Fibroblast of skin of back (primary cell): ENCODE measurements at regions not wholly inside any gene's neighbourhood (a gene's known extent, or its start where the extent isn't known, plus 50 kb on each side); places are given as distances from the start of the nearest gene placed in this dataset.
A peak's percentile ranks its signal among the peaks of the same experiment; 100 is the strongest.

ENCODE experiments used
- DNase-seq: peaks from one replicate; pipeline ENCODE4 v3.0.0-alpha.2; 2013

DNA sequence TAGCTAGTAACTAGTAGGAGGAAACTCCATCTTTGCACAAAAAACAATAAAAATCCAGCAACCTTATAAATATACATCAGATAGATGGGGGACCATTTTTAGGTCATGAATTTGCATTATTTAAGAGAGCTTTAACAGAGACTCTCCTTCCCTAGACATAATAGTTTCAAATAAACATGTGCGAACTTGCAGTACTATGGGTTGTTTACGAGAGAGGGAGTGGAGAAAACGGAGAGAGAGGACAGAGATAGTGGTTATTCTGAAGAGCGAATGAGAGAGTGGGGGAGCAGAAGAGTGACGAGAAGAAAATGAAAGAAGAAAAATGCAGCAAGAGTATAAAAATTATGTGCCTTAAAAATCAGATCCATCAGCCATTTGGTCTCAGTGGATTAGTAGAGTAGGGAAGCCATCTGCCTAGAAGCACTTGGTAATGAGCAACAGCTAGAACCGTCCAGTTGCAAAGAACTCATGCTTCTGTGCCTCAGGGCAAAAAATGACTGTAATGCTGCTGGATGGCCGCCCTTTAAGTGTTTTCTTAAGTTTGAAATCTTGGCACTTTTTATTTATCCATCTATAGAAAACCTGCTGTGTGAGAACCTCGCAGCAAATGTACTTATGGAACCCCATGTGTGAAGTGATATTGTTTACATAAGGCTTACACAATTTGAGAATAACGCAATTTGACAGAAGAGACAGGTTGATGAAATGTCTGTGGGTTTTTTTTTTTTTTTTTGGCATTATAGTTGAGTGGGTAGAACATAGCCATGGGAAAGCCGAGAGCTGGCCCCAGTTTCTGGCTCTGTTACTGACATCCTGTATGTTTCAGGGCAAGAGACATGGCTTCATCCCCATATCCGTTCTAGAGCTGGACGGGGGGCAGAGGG, 95.6 kb upstream of the ZNF608 start:
- DNase-seq, result peak; percentile 32

DNA sequence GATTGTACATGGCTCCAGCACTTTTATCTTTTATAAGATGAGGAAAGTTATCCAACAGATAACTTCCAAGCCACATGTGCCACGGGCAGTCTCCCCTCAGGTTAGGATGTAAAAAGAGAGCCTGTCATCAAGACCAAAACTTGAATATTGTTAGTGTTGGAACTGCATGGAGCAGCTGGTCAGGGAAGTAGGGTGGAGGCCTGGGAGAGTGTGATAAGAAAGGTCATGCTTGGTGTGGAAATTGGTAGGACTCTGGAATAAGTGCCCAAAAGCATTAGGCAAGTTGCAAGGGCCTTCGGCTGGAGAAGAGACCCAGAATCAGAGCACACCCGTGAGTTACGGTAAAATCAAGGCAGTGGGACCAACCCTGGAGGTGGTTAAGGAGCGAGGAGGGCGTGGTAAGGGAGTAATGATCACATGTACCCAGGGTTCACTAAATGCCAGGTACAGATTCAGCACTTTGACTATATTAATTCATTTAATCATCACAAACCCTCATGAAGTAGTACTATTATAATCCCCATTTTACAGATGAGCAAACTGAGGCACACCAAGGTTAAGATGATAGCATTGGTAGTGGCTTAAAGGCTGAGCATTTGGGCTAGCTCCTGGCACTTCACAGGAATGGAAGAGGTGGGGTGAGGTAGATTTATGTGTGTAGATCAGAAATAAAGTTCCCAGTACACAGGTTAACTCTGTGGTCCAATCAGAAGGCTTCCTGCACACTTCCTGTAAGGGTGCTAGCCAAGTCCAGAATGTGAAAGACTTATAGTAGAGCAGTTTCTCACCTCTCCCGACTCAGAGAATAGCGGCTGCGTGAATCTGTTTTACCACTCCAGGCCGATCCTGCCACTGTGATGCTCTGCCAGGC, 96.5 kb upstream of the ZNF608 start:
- DNase-seq, result no peak

DNA sequence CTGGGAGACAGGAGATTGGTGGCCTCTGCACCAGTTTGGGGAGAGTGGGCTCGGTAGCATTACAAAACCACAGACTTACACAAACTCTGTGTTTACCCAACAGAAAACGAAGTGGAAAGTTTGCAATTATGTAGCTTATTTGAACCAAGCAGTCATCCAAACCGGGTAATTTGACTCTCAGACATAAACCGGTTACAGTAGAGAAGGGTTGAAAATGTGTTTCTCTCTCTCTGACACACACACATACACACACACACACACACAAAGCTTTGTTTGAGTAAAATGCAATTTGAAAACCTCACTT, 97.1 kb upstream of the ZNF608 start:
- DNase-seq, result no peak

DNA sequence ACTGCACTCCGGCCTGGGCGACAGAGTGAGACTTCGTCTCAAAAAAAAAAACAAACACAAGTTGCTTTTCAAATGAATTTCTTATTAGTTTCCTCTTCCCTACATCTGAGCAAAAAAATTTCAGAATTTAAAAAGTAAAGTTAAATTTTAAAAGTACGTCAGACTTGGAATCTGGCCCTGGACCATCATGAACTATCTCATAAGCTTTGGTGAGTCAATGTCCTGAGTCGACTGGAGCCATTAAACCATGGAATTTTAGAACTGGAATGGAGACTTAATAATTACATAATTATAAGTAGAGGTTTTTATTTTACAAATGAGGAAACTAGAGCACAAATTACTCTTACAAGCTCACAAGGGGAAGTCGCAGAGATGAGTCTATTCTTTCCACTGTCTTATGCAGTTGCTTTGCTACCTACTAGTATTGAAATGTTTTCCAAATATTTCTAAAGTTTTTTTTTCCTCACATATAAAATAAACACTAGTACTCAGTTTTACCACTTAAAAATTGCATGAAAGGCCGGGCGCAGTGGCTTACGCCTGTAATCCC, 98.0 kb upstream of the ZNF608 start:
- no peak for DNase-seq

DNA sequence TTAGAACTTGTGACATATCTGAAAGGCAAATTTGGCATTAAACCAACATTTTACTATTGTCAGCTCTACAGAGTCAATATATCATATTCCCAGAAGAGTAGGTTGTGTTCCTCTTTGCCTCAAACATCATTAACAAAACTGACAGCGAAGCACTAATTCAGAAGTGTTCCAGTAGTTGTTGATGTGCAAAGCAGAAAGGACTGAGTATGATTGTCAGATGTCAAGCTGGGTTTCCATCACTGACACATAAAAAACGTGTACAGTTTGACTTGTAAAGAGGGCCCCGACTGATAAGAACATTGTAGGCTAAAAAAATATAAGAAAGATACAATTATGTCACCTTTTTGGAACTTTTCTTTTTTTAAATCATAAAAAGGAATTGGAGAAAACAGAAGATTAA, 101.5 kb upstream of the ZNF608 start:
- no peak for DNase-seq

DNA sequence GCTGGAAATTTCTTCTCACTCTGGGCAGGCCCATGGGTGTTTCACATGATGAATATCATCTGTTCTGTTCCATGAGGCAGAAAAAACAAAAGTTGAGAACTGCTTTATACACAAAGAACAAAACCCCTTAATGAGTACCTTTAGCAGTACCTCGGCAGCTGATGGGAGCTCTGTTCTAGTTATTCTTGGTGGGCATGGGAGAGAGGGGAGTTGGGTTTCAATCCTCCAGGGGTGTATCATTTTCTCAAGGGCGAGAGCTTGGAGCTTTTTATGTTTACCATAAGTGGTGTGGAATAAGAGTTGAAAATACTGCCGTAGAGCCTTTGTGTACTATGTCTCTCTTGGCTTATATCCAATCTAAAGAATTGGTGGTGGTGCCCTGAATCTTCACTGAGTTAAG, 103.3 kb upstream of the ZNF608 start:
- no peak for DNase-seq

DNA sequence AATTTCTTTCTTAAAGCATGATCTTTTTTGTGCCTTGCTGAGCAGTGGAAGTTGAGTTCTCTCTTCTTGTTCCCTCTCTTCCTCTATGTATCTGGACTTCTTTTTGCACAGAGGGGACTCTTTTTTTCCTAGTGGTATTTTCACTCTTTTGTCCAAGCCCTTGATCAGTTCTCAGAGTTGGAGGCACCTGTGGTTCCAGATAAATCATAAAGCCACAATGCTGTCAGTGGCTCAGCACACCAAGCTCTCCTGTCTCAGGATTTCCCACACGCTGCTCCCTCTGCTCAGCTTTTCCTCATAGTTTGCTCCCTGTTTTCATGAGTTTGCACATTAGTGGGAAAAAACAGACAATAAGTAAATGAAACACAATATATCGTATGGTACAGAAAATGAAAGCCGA, 110.3 kb upstream of the ZNF608 start:
- DNase-seq, result no peak

DNA sequence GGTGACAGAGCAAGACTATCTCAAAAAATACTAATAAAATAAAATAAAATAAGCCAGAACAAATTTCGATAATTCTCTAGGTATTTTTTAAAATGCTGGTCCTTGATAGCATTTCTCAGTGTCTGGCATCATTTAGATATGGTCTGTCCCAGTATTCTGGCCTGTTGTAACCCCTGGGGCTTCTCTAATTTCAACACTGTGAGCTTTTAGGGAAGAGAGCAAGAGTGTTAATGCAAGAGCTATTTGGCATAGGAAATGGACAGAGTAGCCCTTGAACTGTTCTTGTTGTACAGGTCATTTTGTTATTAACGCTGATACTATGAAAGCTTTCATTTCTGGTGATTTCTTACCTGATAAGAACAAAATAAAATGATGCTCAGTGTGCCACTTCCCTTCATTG, 112.2 kb upstream of the ZNF608 start:
- no peak for DNase-seq

DNA sequence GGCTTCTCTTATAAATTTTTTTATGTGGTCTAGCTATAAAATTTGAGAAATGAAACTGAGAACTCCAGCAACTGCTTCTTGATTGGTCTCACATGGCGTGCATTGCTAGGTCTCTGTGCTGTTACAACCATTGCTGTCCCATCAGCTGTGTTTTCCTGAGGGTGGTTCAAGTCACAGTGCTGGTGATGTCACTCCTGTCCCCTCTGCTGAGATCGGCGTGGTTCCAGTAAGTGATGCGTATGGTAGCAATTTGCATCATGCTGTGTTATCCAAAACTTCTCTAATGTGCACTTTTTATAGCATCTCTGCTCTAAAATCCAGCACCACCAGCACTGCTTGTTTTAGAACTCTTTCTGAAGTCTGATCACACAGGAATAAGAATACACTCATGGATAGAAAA, 112.6 kb upstream of the ZNF608 start:
- peak; percentile 52 for DNase-seq

DNA sequence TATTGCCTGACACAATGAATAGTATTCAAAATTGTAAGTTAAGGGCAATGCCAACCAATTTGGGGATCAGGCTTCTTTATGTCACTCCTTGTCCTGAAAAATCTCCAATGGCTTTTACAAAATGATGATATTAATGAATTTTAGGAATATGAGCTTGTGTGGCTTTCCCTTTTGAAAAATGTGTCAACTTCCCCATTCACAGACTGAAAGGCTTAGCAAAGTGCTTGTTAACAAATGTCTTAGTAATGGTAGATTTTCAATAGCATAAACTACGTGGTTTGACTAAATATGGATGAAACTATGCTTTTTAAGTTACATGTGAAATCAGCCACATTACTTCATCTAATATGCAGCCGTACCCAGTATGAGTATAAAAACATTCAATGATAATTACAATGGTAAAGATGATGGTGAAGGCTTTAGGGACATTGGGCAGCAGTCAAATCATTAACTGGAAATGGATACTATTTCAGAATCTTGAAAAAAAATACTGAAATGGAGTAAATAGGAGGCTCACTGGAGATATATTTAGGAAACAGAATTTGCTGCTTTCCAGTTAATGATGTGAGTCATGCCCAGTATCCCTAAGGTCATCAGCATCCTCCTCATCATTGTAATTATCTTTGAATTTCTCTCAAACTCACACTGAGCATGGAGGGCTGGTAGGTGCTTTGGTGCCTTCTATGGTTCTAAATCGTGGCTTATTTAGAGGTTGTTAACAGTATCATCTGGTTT, 113.3 kb upstream of the ZNF608 start:
- no peak for DNase-seq

DNA sequence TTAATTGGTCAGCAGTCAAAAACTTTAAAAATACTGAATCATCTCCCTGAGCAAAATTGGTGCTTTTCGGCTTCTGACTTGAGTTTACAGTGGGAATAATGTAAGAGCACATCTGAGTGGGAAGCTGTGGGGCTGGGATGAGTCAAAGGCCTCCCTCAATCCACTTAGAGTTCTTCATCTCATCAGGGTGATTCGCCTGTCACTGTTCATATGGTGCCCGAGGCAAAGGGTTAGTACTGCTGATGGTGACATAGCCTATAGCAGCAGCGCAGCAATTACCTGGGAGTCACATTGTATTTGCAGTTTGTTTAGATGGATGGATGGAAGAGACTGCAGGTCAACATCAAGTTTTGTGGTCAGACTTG, 113.8 kb upstream of the ZNF608 start:
- DNase-seq, result peak; percentile 9

DNA sequence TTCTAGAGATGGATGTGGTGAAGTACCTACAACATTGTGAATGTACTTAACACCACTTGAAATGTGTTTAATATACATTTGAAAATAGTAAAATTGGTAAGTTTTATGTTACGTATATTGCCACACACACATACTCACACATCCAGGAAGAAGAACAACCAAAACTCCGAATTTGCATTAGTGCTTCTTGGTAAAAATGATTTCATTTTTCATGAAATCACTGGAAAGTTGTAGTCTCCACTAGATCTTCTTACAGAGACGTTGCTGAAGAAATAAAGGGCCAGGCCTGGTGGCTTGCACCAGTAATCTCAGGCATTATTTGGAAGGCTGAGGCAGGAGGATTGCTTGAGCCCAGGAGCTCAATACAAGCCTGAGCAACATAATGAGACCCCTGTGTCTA, 118.6 kb upstream of the ZNF608 start:
- DNase-seq, result no peak

DNA sequence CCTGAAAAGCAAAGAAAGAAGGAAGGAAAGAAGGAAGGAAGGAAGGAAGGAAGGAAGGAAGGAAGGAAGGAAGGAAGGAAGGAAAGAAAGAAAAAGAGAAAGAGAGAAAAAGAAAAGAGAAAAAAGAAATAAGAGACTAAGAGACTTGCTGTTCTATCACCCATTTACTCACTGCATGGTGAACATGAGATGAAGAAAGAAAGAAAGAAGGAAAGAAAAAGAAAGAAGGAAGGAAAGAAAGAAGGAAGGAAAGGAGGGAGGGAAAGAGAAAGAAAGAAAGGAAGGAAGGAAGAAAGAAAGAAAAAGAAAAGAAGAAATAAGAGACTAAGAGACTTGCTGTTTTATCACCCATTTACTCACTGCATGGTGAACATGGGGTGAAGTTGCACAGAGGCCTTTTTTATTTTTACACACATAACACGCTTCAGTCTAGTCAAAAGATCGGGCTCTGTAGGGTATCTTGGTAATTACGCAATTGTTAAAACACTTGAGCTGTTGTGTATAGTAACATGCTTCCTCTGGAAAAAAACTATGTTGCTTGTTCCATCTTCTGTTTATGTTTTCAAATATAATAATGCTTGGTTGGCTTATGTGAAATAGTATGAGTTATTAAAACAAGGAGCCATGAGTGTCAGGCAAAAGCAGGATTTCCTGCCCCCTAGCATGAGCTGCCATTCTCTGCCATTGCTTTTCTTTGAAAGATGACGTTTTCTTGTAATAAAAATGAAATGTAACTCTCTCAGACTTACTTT, 119.3 kb upstream of the ZNF608 start:
- DNase-seq, result peak; percentile 3

DNA sequence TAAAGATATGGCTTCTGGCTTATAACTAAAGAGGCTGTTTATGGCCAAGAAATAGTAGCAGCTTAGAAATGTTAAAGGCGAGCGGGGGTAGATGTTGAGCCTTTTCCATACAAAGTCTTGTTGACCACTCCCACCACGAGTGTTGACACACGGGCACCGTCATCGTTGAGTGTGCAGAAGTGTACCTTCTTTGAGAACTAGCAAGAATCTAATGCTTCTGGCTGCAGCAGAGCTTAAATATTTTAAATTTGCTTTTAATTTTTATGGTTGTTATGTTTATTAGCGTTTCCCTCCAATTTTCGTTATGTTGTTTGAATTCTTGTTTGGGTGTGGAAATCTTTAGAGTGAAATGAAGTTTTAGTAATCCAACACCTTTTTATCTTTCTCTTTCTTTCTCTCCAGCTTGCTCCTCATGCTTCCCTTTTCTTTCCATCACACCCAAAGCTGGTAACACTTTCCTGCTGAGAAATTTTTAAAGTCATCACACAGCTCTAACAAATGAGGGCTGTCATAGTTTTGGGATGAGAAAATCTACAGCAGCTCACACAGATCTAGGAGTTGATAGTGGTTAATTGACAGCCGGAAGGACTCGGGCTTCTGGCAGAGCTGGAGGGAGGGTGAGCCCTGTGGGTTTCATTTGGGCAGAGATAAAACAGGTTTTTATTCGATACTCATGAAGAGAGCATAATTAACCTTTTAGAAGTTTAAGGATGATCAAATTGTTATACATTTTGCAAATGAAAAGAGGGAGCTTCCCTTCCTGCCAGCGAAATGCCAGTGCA, 120.1 kb upstream of the ZNF608 start:
- DNase-seq, result peak; percentile 71

DNA sequence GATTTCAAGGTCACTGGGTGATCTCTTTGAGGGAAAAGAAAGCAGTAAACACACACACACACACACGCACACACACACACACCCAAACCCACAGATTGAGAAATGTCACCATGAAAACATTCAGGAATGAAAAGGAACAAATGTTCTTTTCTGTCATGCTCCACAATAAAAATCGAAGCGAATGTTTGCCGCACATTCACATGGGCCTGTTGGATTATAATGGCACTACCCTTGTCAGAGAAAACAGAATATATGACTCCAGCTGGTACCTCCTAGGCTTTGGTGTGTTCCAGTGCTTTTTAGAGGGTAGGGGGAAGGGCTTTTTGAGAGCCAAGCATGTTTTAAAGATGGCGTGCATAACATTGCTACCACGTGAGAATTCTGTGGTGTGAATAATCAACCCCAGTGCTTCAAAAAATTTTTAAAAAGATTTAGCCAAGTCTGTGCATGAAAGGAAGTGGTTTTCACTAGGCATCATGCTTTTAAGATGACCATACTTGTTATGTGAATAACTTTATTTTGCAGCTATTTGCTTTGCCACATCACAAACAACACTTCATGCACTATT, 120.8 kb upstream of the ZNF608 start:
- peak; percentile 91 for DNase-seq

DNA sequence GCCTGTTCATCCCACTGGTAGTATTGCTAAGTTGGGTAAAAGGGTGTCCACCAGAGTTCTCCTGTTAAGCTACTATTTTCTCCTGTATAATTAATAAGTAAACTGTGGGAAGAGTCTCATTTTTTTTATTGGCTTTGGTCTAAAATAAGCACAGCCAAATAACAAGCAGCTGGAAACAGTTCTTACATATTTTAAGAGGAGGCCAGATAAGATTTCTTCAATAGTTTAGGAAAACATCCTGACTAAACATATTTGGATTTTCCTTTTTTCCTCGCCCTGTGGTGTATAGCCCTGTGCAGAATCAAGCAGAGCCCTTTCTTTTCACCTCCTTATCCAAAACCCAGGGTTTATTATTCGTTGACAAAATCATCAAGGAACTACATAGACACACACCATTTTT, 122.2 kb upstream of the ZNF608 start:
- peak; percentile 22 for DNase-seq

DNA sequence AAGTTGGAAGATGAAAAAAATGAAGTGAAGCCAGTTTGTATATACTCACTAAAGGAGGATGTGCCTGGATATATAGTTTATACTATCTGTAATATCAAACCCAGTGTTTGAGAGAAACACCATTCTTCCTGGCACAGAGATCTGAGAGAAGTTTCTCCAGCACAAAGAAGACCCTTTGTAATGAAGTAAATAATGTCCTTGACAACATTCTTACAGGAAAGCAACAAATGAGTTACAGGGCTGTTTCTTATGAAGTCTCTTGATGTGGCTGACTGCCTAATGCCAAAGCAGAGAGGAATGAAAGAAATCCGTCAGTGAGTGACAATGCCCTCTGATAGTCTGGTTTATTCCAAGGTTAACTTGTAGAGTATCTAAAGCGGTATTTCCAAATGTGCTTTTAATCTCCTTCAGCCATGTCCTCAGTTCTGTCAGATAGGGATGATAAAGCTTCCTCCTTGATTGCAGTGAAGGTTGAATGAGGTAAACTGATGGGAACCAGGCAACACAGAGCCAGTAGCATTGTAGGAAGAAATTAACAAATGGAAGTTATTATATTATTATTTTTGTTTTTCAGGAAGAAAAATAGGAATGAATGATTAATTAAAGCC, 123.1 kb upstream of the ZNF608 start:
- DNase-seq, result no peak

DNA sequence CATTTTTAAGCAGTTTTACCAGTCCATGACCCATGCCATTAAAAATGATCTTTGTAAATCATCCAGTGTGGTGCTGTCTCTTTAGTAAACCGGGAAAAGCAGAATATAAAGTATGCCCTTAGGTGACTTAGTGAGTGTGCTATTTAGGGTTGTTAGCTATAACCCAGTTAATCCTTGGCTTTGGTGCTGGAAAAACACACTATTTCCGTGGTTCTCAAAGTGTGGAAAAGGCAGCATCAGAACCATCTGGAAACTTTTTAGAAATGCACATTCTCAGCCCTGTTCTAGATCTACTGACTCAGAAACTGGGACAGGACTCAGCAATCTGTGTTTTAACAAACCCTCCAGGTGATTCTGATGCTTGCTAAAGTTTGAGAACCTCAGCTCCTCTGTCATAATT, 123.6 kb upstream of the ZNF608 start:
- no peak for DNase-seq

DNA sequence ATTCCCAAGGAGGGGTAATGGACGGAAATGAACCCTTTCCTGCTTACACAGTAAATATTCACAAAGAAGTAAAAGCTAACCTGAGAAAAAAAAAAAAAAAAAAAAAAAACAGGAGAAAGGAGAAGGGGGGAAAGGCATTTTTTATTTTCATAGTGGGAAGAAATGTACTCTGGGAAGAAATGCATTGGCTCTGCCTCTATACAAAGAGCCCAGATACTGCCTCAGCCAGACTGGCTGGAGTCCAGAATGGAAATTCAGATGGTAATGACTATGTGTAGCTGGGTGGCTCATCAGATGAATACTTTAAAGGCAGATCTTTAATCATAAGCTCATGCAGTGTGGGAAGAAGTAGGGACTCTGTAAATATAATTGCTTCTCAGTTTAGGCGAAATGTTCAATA, 124.9 kb upstream of the ZNF608 start:
- peak; percentile 71 for DNase-seq

DNA sequence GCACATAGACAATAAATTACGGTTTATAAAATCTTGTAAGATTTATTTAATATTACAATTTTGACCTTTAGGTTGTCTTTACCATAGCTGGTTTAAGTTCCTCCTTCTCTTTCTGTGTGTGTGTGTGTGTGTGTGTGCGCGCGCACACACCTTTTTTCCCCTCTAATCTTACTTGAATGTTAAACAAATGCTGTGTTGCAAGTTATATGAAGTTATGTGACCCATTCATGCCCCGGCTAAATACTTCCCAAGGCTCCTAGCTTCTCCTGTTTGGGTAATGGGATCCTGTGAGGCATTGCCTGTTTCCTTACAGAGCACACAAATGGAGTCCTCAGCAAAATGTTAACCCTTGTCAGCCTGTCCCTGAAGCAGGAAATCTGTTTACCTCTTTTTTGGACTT, 125.6 kb upstream of the ZNF608 start:
- DNase-seq, result no peak

DNA sequence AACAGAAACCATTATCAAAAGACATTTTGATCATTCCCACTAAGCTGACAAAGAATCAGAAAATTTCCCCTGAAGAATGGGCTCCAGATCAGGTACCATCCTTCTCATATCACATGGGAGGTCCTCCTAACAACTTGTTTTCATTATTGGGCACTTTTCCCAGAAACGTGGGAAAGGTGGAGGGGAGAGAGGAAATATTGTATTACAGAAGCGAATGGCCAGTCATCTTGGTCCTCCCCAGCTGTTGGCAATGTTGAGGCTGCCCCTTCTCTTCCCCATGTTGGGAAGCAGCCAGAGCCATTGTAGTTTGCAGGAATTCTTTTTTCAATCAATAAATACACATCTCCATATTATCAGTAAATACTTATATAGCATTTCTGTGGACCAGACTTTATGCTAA, 126.2 kb upstream of the ZNF608 start:
- no peak for DNase-seq
